PC-9 (cell line): ENCODE measurements at regions not wholly inside any gene's neighbourhood (a gene's known extent, or its start where the extent isn't known, plus 50 kb on each side); places are given as distances from the start of the nearest gene placed in this dataset.

Experiments used
- BruUV-seq: library from RNA; stranded (reverse); fragments of 400-500 nt; replicated peaks from 2 replicates; lab custom pipeline; 2021; lab: Mats Ljungman, UMichigan
- CTCF ChIA-PET: fragments of 300-600 bp; sonication (Branson Sonifier 250); formaldehyde crosslinking; loops from one replicate; lab custom pipeline; 2022; ENCODE audit warnings: antibody characterized with exemption; lab: Charles Lee
- POLR2A ChIA-PET: fragments of 300-600 bp; sonication (Branson Sonifier 250); formaldehyde crosslinking; loops from one replicate; lab custom pipeline; 2022; ENCODE audit warnings: antibody characterized with exemption; ENCODE audit not compliant: unreplicated experiment; lab: Charles Lee
- DNase-seq, 2 experiments: peaks; one replicate each; pipeline versions ENCODE4 v3.0.0 to v3.0.0-alpha.2; 2015 to 2022; ENCODE audit warnings: mixed read lengths in 1 of 2
- H2AFZ ChIP-seq: fragments of 200-600 bp; sonication (generic); 2 replicates; pipeline ENCODE4 v1.8.1; 2017; ENCODE audit warnings: antibody characterized with exemption
- H3F3A ChIP-seq: fragments of 200-600 bp; sonication (generic); 2 replicates; pipeline ENCODE4 v1.8.1; 2017; ENCODE audit warnings: antibody characterized with exemption, mild to moderate bottlenecking, low read depth; ENCODE audit not compliant: insufficient read depth
- H3K27ac ChIP-seq: fragments of 200-600 bp; sonication (generic); 2 replicates; pipeline ENCODE4 v1.6.1; 2016; ENCODE audit warnings: mixed run types
- H3K27me3 ChIP-seq: fragments of 200-600 bp; sonication (generic); 2 replicates; pipeline ENCODE4 v1.6.1; 2016; ENCODE audit warnings: low read depth, mixed run types; ENCODE audit not compliant: insufficient read depth
- H3K36me3 ChIP-seq: fragments of 200-600 bp; sonication (generic); 2 replicates; pipeline ENCODE4 v1.6.1; 2016; ENCODE audit warnings: low read depth, mixed run types
- H3K4me1 ChIP-seq: fragments of 200-600 bp; sonication (generic); replicated peaks from 2 replicates; pipeline ENCODE4 v1.6.1; 2016; ENCODE audit warnings: mixed run types; ENCODE audit not compliant: insufficient read depth
- H3K4me2 ChIP-seq: fragments of 200-600 bp; sonication (generic); 2 replicates; pipeline ENCODE4 v1.6.1; 2017; ENCODE audit warnings: mixed run types
- H3K4me3 ChIP-seq: fragments of 200-600 bp; sonication (generic); 2 replicates; pipeline ENCODE4 v1.6.1; 2016; ENCODE audit warnings: mixed run types
- H3K79me2 ChIP-seq: fragments of 200-600 bp; sonication (generic); 2 replicates; pipeline ENCODE4 v1.6.1; 2017; ENCODE audit warnings: low read depth, mixed run types
- H3K9me2 ChIP-seq: fragments of 200-600 bp; sonication (generic); 2 replicates; pipeline ENCODE4 v1.8.1; 2017; ENCODE audit warnings: mild to moderate bottlenecking; ENCODE audit not compliant: insufficient read depth
- H3K9me3 ChIP-seq: fragments of 200-600 bp; sonication (generic); 2 replicates; pipeline ENCODE4 v1.8.1; 2016; ENCODE audit warnings: low read depth; ENCODE audit not compliant: insufficient read depth
- H4K20me1 ChIP-seq: fragments of 200-600 bp; sonication (generic); 2 replicates; pipeline ENCODE4 v1.8.1; 2017; ENCODE audit not compliant: insufficient read depth
- CTCF ChIP-seq: fragments of 200-600 bp; sonication (generic); conservative IDR thresholded peaks from 2 replicates; pipeline ENCODE4 v1.6.1; 2017; ENCODE audit warnings: mixed run types, antibody characterized with exemption, mild to moderate bottlenecking, moderate library complexity
- EZH2 ChIP-seq: fragments of 200-600 bp; sonication (generic); IDR thresholded peaks from 2 replicates; pipeline ENCODE4 v1.8.0; 2017; ENCODE audit warnings: antibody characterized with exemption, low read depth
- intact Hi-C: fragments of 100-400 bp; cut with micrococcal nuclease; formaldehyde crosslinking; loops from one replicate; pipeline ENCODE4 v1.10.0; 2022; ENCODE audit not compliant: unreplicated experiment

GRCh38 chr13:39951301-39951700, 295.8 kb downstream of the COG6 start:
- Histone ChIP-seq H3K36me3 (no peaks in the 10 kb centered on the region), H3K9me2 (no peaks in the 10 kb centered on the region), H2AFZ (no peak overlapping the region), H3K27me3 (no peaks in the 10 kb centered on the region), H3K9me3 (no peaks in the 10 kb centered on the region), H3K4me1 (no peaks in the 10 kb centered on the region), H3K4me3 (no peak overlapping the region), H3K4me2 (no peak overlapping the region), H3K27ac (no peak overlapping the region), H3F3A (no peaks in the 10 kb centered on the region), H4K20me1 (no peaks in the 10 kb centered on the region), H3K79me2 (no peaks in the 10 kb centered on the region)
- ChIA-PET POLR2A (no interaction called here), CTCF (no interaction called here)
- no TSS peak for BruUV-seq
- DNase-seq = no peak
- TF ChIP-seq EZH2 = no peak
- no peak for TF ChIP-seq CTCF
- intact Hi-C loops = no loop called here

- Histone ChIP-seq H3F3A (no peaks in the 10 kb centered on the region), H3K4me1 (no peaks in the 10 kb centered on the region), H2AFZ (no peak overlapping the region), H3K36me3 (no peaks in the 10 kb centered on the region), H3K9me3 (no peaks in the 10 kb centered on the region), H3K79me2 (no peaks in the 10 kb centered on the region), H3K27me3 (no peaks in the 10 kb centered on the region), H3K4me2 (no peak overlapping the region), H3K4me3 (no peak overlapping the region), H3K27ac (no peak overlapping the region), H3K9me2 (no peaks in the 10 kb centered on the region), H4K20me1 (no peaks in the 10 kb centered on the region)
- no peak for DNase-seq
- ChIA-PET CTCF (no interaction called here), POLR2A (no interaction called here)
- BruUV-seq = no TSS peak
- TF ChIP-seq CTCF = no peak
- no peak for TF ChIP-seq EZH2
- intact Hi-C loops = no loop called here
Observed at GRCh38 chr13:39952249-39953233, 297.1 kb downstream of the COG6 start.

- Histone ChIP-seq H3K9me2 (no peaks in the 10 kb centered on the region), H3K27ac (no peak overlapping the region), H3K27me3 (no peaks in the 10 kb centered on the region), H3K4me3 (no peak overlapping the region), H3K4me1 (no peaks in the 10 kb centered on the region), H3F3A (no peaks in the 10 kb centered on the region), H3K4me2 (no peak overlapping the region), H3K79me2 (no peaks in the 10 kb centered on the region), H2AFZ (no peak overlapping the region), H4K20me1 (no peaks in the 10 kb centered on the region), H3K9me3 (no peaks in the 10 kb centered on the region), H3K36me3 (no peaks in the 10 kb centered on the region)
- intact Hi-C loops = no loop called here
- ChIA-PET CTCF (no interaction called here), POLR2A (no interaction called here)
- DNase-seq = no peak
- no TSS peak for BruUV-seq
- TF ChIP-seq EZH2 = no peak
- TF ChIP-seq CTCF = no peak
Observed at GRCh38 chr13:39954476-39954875, 299.0 kb downstream of the COG6 start.
